ENCODE measurements at regions not wholly inside any gene's neighbourhood (a gene's known extent, or its start where the extent isn't known, plus 50 kb on each side); places are given as distances from the start of the nearest gene placed in this dataset.

GRCh38 chr3:5726621-5727020 is 539.1 kb downstream of the EDEM1 start:
- TF ChIP-seq, protein P1, sequence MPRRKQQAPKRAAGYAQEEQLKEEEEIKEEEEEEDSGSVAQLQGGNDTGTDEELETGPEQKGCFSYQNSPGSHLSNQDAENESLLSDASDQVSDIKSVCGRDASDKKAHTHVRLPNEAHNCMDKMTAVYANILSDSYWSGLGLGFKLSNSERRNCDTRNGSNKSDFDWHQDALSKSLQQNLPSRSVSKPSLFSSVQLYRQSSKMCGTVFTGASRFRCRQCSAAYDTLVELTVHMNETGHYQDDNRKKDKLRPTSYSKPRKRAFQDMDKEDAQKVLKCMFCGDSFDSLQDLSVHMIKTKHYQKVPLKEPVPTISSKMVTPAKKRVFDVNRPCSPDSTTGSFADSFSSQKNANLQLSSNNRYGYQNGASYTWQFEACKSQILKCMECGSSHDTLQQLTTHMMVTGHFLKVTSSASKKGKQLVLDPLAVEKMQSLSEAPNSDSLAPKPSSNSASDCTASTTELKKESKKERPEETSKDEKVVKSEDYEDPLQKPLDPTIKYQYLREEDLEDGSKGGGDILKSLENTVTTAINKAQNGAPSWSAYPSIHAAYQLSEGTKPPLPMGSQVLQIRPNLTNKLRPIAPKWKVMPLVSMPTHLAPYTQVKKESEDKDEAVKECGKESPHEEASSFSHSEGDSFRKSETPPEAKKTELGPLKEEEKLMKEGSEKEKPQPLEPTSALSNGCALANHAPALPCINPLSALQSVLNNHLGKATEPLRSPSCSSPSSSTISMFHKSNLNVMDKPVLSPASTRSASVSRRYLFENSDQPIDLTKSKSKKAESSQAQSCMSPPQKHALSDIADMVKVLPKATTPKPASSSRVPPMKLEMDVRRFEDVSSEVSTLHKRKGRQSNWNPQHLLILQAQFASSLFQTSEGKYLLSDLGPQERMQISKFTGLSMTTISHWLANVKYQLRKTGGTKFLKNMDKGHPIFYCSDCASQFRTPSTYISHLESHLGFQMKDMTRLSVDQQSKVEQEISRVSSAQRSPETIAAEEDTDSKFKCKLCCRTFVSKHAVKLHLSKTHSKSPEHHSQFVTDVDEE (CRISPR knock-in tag; IDR thresholded peaks at IDR 0.05): no peak
- TF ChIP-seq ZC3H10 (CRISPR knock-in tag; IDR thresholded peaks at IDR 0.05) (no peak), RARB (CRISPR knock-in tag; IDR thresholded peaks at IDR 0.05) (no peak), ZFP3 (CRISPR knock-in tag; IDR thresholded peaks at IDR 0.05) (no peak), POU6F1 (CRISPR knock-in tag; IDR thresholded peaks at IDR 0.05; ENCODE audit: borderline replicate concordance, low read depth) (no peak), CSRNP3 (CRISPR knock-in tag; IDR thresholded peaks at IDR 0.05) (no peak), ZNF8 (CRISPR knock-in tag; IDR thresholded peaks at IDR 0.05) (no peak), ARNTL (CRISPR knock-in tag; IDR thresholded peaks at IDR 0.05; ENCODE audit: borderline replicate concordance, low read depth) (no peak), OSR1 (CRISPR knock-in tag; IDR thresholded peaks at IDR 0.05) (no peak)
